ENCODE measurements at regions not wholly inside any gene's neighbourhood (a gene's known extent, or its start where the extent isn't known, plus 50 kb on each side); places are given as distances from the start of the nearest gene placed in this dataset.

DNA sequence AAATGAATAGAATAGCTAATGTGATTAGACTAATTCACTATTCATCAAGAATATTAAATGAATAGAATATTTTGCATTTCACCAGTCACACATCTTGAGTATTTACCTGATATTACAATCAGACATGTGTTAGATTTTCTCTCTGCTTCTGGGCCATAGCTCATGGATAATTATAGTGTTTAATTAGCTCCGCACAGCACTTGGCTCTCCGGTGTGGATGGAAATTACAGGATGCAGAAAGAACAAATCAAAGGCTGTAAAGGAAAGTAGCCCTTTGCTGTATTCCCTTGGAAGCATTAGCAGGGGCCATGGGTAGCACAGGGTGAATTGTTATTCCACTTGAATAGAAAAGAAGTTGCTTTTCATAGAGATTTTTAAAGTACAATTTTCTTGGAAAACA lies 320.3 kb upstream of the SORL1-AS1 start:
- TF ChIP-seq, protein P1, sequence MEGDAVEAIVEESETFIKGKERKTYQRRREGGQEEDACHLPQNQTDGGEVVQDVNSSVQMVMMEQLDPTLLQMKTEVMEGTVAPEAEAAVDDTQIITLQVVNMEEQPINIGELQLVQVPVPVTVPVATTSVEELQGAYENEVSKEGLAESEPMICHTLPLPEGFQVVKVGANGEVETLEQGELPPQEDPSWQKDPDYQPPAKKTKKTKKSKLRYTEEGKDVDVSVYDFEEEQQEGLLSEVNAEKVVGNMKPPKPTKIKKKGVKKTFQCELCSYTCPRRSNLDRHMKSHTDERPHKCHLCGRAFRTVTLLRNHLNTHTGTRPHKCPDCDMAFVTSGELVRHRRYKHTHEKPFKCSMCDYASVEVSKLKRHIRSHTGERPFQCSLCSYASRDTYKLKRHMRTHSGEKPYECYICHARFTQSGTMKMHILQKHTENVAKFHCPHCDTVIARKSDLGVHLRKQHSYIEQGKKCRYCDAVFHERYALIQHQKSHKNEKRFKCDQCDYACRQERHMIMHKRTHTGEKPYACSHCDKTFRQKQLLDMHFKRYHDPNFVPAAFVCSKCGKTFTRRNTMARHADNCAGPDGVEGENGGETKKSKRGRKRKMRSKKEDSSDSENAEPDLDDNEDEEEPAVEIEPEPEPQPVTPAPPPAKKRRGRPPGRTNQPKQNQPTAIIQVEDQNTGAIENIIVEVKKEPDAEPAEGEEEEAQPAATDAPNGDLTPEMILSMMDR (IDR thresholded peaks at IDR 0.05; ENCODE audit: insufficient read depth, low read length, poor library complexity, severe bottlenecking): no peak
- TF ChIP-seq EZH2phosphoT487 (conservative IDR thresholded peaks at IDR 0.05; ENCODE audit: low read length): no peak

Measured in SU-DHL-6 (cell line).